PC-3 (cell line): ENCODE measurements at regions not wholly inside any gene's neighbourhood (a gene's known extent, or its start where the extent isn't known, plus 50 kb on each side); places are given as distances from the start of the nearest gene placed in this dataset.

Experiments
- ATAC-seq: fragments of 200-7000 bp; cut with Tn5 transposase; 2 replicates; pipeline ENCODE4 v1.9.1; 2020; ENCODE audit warnings: mild to moderate bottlenecking, moderate library complexity
- BruUV-seq: library from RNA; stranded (reverse); fragments of 400-500 nt; replicated peaks from 2 replicates; lab custom pipeline; 2021; lab: Mats Ljungman, UMichigan
- CTCF ChIA-PET: fragments of 300-600 bp; sonication (Branson Sonifier 250); formaldehyde crosslinking; loops from one replicate; lab custom pipeline; 2022; ENCODE audit warnings: antibody characterized with exemption; lab: Charles Lee
- POLR2A ChIA-PET: fragments of 300-600 bp; sonication (Branson Sonifier 250); formaldehyde crosslinking; loops from one replicate; lab custom pipeline; 2022; ENCODE audit warnings: antibody characterized with exemption; ENCODE audit not compliant: unreplicated experiment; lab: Charles Lee
- DNase-seq: peaks from one replicate; pipeline ENCODE4 v3.0.0-alpha.2; 2015
- H2AFZ ChIP-seq: fragments of 300-600 bp; sonication (generic); 2 replicates; pipeline ENCODE4 v1.6.0; 2016; ENCODE audit warnings: antibody characterized with exemption, low read length
- H3F3A ChIP-seq: fragments of 300-600 bp; sonication (generic); one replicate; pipeline ENCODE4 v1.6.0; 2017; ENCODE audit warnings: antibody characterized with exemption, low read length, control low read depth, mild to moderate bottlenecking; ENCODE audit not compliant: unreplicated experiment
- H3K27ac ChIP-seq: fragments of 300-600 bp; sonication (generic); 2 replicates; pipeline ENCODE4 v1.5.1; 2016; ENCODE audit warnings: mild to moderate bottlenecking, low read length
- H3K27me3 ChIP-seq: fragments of 300-600 bp; sonication (generic); 2 replicates; pipeline ENCODE4 v1.6.1; 2016; ENCODE audit warnings: low read length, mixed read lengths
- H3K36me3 ChIP-seq: fragments of 300-600 bp; sonication (generic); 2 replicates; pipeline ENCODE4 v1.6.1; 2016; ENCODE audit warnings: low read depth, mixed run types, low read length, mixed read lengths
- H3K4me1 ChIP-seq: fragments of 300-600 bp; sonication (generic); 2 replicates; pipeline ENCODE4 v1.5.1; 2016; ENCODE audit warnings: low read length; ENCODE audit not compliant: insufficient read depth
- H3K4me2 ChIP-seq: fragments of 300-600 bp; sonication (generic); 2 replicates; pipeline ENCODE4 v1.6.0; 2016; ENCODE audit warnings: low read length
- H3K4me3 ChIP-seq: fragments of 300-600 bp; sonication (generic); 2 replicates; pipeline ENCODE4 v1.5.1; 2016; ENCODE audit warnings: mild to moderate bottlenecking, low read length, mixed read lengths
- H3K79me2 ChIP-seq: fragments of 300-600 bp; sonication (generic); 2 replicates; pipeline ENCODE4 v1.6.1; 2017; ENCODE audit warnings: low read length, mixed read lengths
- H3K9ac ChIP-seq: fragments of 300-600 bp; sonication (generic); 2 replicates; pipeline ENCODE4 v1.6.0; 2016; ENCODE audit warnings: mild to moderate bottlenecking, low read length
- H3K9me2 ChIP-seq: fragments of 300-600 bp; sonication (generic); replicated peaks from 2 replicates; pipeline ENCODE4 v1.6.1; 2016; ENCODE audit warnings: mixed run types, low read length, mixed read lengths
- H3K9me3 ChIP-seq: fragments of 300-600 bp; sonication (generic); 2 replicates; pipeline ENCODE4 v1.6.1; 2016; ENCODE audit warnings: low read length, mixed read lengths
- H4K20me1 ChIP-seq: fragments of 300-600 bp; sonication (generic); 2 replicates; pipeline ENCODE4 v1.6.1; 2016; ENCODE audit warnings: low read length, mixed read lengths
- CTCF ChIP-seq: fragments of 300-600 bp; sonication (generic); conservative IDR thresholded peaks from 2 replicates; pipeline ENCODE4 v1.5.1; 2017; ENCODE audit warnings: antibody characterized with exemption, low read depth, mild to moderate bottlenecking, low read length
- EZH2 ChIP-seq: fragments of 300-600 bp; sonication (generic); IDR thresholded peaks from one replicate; pipeline ENCODE4 v1.6.1; 2017; ENCODE audit warnings: antibody characterized with exemption, mild to moderate bottlenecking, low read length; ENCODE audit not compliant: unreplicated experiment
- EZH2phosphoT487 ChIP-seq: fragments of 300-600 bp; sonication (generic); IDR thresholded peaks from 2 replicates; pipeline ENCODE4 v1.6.1; 2018; ENCODE audit warnings: mild to moderate bottlenecking, antibody characterized with exemption, low read length, borderline replicate concordance
- intact Hi-C: fragments of 100-400 bp; cut with micrococcal nuclease; formaldehyde crosslinking; loops from 2 replicates; pipeline ENCODE4 v1.9.0; 2023

- ChIA-PET POLR2A (interaction anchor here (0.7 kb wide), 1 partner anchor 15 kb away, joined by 3 read pairs; no protein-coding TSS in a partner anchor), CTCF (no interaction called here)
- DNase-seq, result no peak
- Histone ChIP-seq H3K4me1 (peaks cover 5% of the 10 kb centered on the region), H3K27ac (no peak overlapping the region), H2AFZ (no peak overlapping the region), H3K79me2 (no peaks in the 10 kb centered on the region), H3K4me3 (no peak overlapping the region), H3K4me2 (no peak overlapping the region), H3K9me3 (no peaks in the 10 kb centered on the region), H3K27me3 (no peaks in the 10 kb centered on the region), H4K20me1 (no peaks in the 10 kb centered on the region), H3K9ac (no peak overlapping the region), H3K9me2 (no peaks in the 10 kb centered on the region), H3K36me3 (no peaks in the 10 kb centered on the region), H3F3A (no peaks in the 10 kb centered on the region)
- ATAC-seq, result no peak
- intact Hi-C loops, result loop anchor here (10.0 kb wide), 1 partner anchor 251 kb away; no protein-coding TSS in a partner anchor
- no TSS peak for BruUV-seq
- TF ChIP-seq EZH2 (no peak), EZH2phosphoT487 (no peak), CTCF (no peak)
Observed at GRCh38 chr11:128285321-128285720, 302.0 kb downstream of the ETS1 start.

- H3K4me2 ChIP-seq, result no peak overlapping the region
- H2AFZ ChIP-seq, result no peak overlapping the region
- H3K9me2 ChIP-seq, result no peaks in the 10 kb centered on the region
- intact Hi-C loops, result loop anchor here (10.0 kb wide), 1 partner anchor 250 kb away; no protein-coding TSS in a partner anchor
- TF ChIP-seq CTCF (no peak), EZH2phosphoT487 (no peak), EZH2 (no peak)
- ATAC-seq (no peak), DNase-seq (no peak)
- H3K27ac ChIP-seq, result no peak overlapping the region
- H3K4me3 ChIP-seq, result no peak overlapping the region
- no peaks in the 10 kb centered on the region for H3K79me2 ChIP-seq
- H3K36me3 ChIP-seq, result no peaks in the 10 kb centered on the region
- H3F3A ChIP-seq, result no peaks in the 10 kb centered on the region
- ChIA-PET POLR2A (no interaction called here), CTCF (no interaction called here)
- no TSS peak for BruUV-seq
- H3K9ac ChIP-seq, result no peak overlapping the region
- H3K9me3 ChIP-seq, result no peaks in the 10 kb centered on the region
- no peaks in the 10 kb centered on the region for H4K20me1 ChIP-seq
- H3K4me1 ChIP-seq, result no peaks in the 10 kb centered on the region
- H3K27me3 ChIP-seq, result no peaks in the 10 kb centered on the region
Observed at GRCh38 chr11:128284634-128285033, 302.7 kb downstream of the ETS1 start.

GRCh38 chr11:128283451-128283850, 303.9 kb downstream of the ETS1 start:
- TF ChIP-seq CTCF (no peak), EZH2phosphoT487 (no peak), EZH2 (no peak)
- H3K4me1 ChIP-seq, result no peaks in the 10 kb centered on the region
- no peak overlapping the region for H3K9ac ChIP-seq
- no peak overlapping the region for H3K27ac ChIP-seq
- BruUV-seq, result no TSS peak
- no peaks in the 10 kb centered on the region for H3K36me3 ChIP-seq
- ATAC-seq, result no peak
- H3K9me3 ChIP-seq, result no peaks in the 10 kb centered on the region
- H3K27me3 ChIP-seq, result no peaks in the 10 kb centered on the region
- H4K20me1 ChIP-seq, result no peaks in the 10 kb centered on the region
- H3K9me2 ChIP-seq, result no peaks in the 10 kb centered on the region
- no peak overlapping the region for H2AFZ ChIP-seq
- ChIA-PET CTCF (no interaction called here), POLR2A (interaction anchor here (0.6 to 0.7 kb wide), 2 partner anchors 50 to 53 kb away, joined by 3 to 6 read pairs; no protein-coding TSS in a partner anchor)
- no peaks in the 10 kb centered on the region for H3K79me2 ChIP-seq
- H3F3A ChIP-seq, result no peaks in the 10 kb centered on the region
- intact Hi-C loops, result loop anchor here (10.0 kb wide), 1 partner anchor 249 kb away; no protein-coding TSS in a partner anchor
- DNase-seq, result no peak
- no peak overlapping the region for H3K4me3 ChIP-seq
- H3K4me2 ChIP-seq, result no peak overlapping the region
